GM19468 (cell line): ENCODE measurements at regions not wholly inside any gene's neighbourhood (a gene's known extent, or its start where the extent isn't known, plus 50 kb on each side); places are given as distances from the start of the nearest gene placed in this dataset.
"Not testable (repeated sequence)": the region's sequence is repeated elsewhere in the genome, so short reads cannot be mapped to it uniquely, and the experiment has no call there.

Experiments
- ATAC-seq: cut with Tn5 transposase; IDR thresholded peaks from one replicate; pipeline ENCODE4 v1.9.1; 2021; ENCODE audit warnings: mild to moderate bottlenecking, moderate library complexity, moderate number of reproducible peaks; ENCODE audit not compliant: unreplicated experiment; ENCODE audit errors: extremely low read depth

- no peak for ATAC-seq
These were observed 241.5 kb downstream of the SATB2 start for GRCh38 chr2:199216253-199216652.

DNA sequence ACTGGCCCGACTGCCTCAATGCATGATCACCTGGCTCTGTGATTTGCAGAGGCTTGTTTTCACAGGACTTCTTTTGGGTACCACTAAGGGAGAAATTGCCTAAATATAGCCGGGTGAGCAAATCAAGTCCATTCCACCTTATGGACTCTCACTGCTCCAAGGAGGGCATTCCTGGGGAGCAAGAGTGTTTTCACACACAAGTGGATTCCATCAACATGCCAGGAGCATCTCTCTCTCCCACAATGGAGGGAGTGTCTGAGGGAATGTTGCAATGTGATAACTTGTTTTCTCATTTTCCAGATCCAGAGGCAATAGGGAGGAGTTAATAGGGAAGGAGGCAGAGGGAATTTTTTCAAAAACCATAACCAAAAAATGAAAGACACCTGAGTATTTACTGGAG is 250.7 kb downstream of the SATB2 start:
- no peak for ATAC-seq

DNA sequence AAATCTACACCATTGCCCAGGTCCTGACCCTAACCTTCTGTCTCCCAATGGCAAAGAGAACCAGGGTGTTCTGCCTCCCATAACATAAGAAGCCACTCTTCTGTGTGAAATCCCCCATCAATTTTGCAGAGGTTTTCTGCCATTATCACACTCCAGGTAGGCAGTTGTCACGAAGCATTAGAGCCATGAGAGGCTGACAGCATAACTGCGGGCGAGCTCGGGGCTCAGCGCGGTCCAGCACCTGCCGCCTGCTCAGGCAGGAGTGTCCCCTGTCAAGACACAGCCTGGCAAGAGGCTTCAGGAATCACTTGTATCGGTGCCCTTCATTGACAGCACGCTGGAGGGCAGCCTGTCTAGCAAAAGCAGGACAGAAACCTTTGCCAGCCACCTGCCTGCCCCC is 251.2 kb downstream of the SATB2 start:
- ATAC-seq = no peak

GRCh38 chr2:199202964-199203363 is 254.8 kb downstream of the SATB2 start:
- ATAC-seq = no peak

DNA sequence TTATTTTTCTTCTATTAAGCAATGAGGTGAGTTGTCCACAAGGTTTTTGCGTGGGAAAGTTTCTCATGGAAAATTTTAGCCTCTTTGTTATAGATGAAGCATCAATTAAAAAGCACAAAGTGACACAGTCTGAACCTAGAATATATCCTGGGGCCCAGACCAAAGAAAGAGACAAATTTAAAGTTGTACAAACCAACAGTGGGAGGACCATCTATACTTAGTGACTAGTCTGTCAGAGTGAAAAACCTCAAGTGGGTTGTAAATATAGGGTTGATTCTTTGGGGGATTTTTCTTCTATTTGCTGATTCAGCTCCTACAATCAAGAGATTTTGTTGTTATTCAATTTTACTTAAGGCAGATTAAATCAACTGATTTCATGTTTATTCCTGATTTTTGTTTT is 256.2 kb downstream of the SATB2 start:
- no peak for ATAC-seq

GRCh38 chr2:199199797-199200196 is 257.9 kb downstream of the SATB2 start:
- no peak for ATAC-seq

DNA sequence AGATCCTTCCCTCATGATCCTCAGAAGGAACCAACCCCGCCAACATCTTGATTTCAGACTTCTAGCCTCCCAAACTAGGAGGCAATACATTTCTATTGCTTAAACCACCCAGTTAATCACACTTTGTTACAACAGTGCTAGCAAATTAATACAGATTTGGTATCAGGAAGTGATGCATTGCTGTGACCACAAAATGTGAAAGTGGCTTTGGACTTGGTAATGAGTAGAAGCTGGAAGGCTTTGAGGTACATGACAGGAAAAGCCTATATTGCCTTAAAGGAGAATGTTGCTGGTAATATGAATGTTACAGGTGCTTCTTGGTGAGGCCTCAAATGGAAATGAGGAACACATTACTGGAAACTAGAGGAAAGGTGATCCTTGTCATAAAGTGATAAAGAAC is 260.3 kb downstream of the SATB2 start:
- no peak for ATAC-seq

GRCh38 chr2:199196686-199197085 is 261.1 kb downstream of the SATB2 start:
- no peak for ATAC-seq

DNA sequence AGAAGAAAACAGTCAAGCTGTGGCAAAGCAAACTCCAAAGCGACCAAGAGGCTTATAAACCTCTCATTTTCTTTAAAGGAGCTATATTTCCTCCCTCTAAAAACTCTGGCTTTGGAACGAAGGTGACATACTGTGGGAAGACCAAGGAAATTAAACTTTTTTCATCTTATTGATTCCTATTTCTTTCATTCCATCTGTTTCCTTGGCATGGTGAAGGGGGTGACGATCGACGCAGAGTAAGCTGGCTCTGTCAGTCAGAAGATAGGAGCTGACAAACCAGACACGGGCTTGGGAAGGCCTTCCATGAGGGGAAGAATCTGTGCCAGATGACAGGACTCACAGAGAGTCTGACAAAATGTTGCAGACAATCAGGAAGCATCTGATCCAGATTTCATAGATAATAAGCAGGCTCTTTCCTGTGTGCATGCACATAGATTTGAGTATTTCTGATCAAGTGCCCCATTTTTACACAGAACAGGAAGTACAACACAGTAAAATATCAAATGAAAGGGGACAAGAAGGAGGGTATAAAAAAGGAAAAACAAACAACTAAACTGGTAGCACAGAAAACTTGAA is 261.7 kb downstream of the SATB2 start:
- no peak for ATAC-seq

DNA sequence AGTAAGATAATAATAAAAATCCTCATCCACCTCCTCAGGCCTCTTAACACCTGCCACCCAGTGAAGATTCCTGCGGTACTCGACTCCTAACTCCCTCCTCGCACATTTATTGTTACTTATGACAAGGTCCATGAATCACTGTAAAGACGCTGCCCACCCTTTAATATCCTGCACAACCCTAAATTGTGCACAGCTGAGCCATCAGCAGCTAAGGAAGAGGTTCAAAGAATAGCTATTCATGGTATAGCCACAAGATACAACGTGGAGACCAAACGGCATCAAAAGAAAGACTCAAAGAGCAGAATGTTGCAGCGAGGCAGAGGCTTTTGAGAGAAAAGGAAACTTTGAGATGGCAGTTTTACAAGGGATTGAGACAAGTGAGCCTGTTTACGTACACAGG is 266.3 kb downstream of the SATB2 start:
- no peak for ATAC-seq

- no peak for ATAC-seq
These were observed 268.5 kb downstream of the SATB2 start for GRCh38 chr2:199189229-199189628.

GRCh38 chr2:199186301-199186751 is 271.4 kb downstream of the SATB2 start:
- no peak for ATAC-seq

DNA sequence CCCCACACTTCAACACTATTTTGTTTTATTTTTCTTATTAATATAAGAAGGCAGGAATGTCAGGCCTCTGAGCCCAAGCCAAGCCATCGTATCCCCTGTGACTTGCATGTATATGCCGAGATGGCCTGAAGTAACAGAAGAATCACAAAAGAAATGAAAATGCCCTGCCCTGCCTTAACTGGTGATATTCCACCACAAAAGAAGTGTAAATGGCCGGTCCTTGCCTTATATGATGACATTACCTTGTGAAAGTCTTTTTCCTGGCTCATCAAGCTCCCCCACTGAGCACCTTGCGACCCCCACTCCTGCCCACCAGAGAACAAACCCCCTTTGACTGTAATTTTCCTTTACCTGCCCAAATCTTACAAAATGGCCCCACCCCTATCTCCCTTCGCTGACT is 272.6 kb downstream of the SATB2 start:
- not testable (repeated sequence) for ATAC-seq

DNA sequence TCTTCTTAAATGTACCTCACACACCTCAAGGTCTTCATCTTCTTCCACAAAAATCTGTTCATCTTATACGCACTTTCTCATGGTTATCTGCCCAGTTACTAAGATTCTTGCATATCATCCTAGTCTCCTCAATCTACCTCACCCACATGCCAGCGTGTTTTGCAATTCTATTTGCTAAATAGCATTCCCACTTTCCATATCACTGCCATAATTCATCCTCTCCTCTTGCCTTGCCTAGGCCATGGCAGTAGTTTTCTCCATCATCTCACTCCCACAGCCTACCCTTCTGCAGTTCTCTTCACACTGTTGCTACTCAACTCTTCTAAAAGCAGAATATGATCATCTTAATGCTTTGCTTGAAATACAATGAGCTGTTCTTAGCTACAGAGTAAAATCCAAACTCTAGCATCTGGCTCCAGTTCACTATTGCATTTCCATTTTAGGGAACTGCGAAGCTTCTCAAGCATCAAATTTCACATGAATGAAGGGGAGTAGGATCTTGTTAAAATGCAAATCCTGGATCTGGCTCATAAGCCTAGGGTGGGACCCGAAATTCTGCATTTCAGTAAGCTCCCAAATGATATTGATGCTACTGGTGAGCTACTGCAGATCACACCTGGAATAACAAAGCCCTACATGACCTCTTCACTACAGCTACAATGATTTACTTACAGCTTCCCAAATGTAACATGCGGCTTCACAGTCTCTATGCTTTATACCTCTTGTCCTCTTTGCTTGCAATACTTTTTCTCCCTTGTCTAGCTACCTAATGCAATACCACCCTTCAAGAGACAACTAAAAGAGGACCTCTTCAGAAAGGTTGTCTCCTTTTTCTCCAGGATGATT is 293.9 kb downstream of the SATB2 start:
- ATAC-seq = no peak

DNA sequence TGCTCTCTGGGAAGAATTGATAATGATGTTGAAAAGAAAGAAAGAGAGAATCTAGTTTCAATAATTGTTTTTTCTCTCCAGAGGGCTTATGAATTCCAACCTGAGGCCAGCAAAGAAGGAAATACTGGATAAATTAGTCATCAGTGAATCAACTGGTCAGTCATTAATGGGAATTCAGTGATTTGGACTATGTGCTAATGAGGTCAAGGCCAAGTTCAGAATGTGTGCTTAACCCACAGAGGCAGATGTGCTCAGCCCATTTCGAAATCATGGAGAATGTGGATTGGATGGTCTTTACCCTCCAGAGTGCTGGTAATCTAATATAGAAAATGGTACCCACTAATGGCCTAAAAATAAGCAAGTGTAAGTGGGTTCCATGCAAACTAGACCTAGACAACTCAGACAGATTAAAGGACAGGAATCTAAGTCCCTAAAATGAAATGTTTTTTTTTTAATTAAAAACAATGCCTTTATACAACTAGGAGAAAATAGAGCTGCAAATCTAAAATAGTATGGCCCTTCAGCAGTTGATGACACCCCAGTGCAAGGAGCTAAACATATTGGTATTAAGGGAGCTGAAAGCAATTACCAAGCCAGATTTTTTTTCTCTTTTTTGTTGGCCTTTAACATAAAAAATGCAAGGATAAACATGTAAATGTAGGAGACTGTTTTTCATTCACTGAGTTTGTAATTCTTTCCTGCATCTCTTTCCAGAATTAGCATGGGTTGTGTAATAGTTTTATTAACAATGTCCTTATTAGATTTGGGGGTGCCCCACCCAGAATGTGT is 296.9 kb downstream of the SATB2 start:
- ATAC-seq = no peak

GRCh38 chr2:199160081-199160480 is 297.7 kb downstream of the SATB2 start:
- ATAC-seq = no peak

- ATAC-seq = no peak
These were observed 309.5 kb downstream of the SATB2 start for GRCh38 chr2:199148076-199148845.

GRCh38 chr2:199147216-199147615 is 310.5 kb downstream of the SATB2 start:
- ATAC-seq = no peak

DNA sequence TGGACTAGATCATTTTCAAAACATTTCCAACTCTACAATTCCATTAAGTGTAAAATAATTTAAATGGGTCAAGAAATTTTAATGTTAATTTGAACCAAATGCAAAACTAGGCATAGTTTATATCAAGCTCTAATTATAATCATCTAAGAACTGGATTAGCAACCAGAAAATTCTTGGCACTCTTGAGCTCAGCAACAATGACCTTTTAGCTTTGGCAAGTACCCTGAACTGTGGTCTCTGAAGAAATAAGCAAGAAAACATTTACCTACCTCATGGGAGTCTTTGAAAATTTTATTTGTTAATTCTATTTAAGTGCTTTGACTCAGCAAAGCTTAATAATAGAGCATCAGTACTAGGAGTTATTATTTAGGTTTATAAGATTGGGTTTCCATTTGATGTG is 313.2 kb downstream of the SATB2 start:
- ATAC-seq = no peak

- ATAC-seq = no peak
These were observed 313.7 kb downstream of the SATB2 start for GRCh38 chr2:199144036-199144435.
